Fibroblast of lung (primary cell): ENCODE measurements at regions not wholly inside any gene's neighbourhood (a gene's known extent, or its start where the extent isn't known, plus 50 kb on each side); places are given as distances from the start of the nearest gene placed in this dataset.

Source experiments
- DNase-seq, 2 donors: peaks; one replicate each; pipeline versions ENCODE4 v3.0.0 to v3.0.0-alpha.2; 2010; ENCODE audit warnings: low read depth in 2 of 2
- H2AFZ ChIP-seq: 2 replicates; pipeline ENCODE4 v1.5.1; 2012; ENCODE audit warnings: low read length, control low read depth, inconsistent platforms
- H3K27ac ChIP-seq: 2 replicates; pipeline ENCODE4 v1.5.1; 2011; ENCODE audit warnings: low read length, control low read depth; ENCODE audit not compliant: insufficient read depth
- H3K27me3 ChIP-seq: 2 replicates; pipeline ENCODE4 v1.5.1; 2011; ENCODE audit warnings: mild to moderate bottlenecking, low read length; ENCODE audit not compliant: control insufficient read depth, insufficient read depth
- H3K36me3 ChIP-seq: 2 replicates; pipeline ENCODE4 v1.5.1; 2011; ENCODE audit warnings: low read length; ENCODE audit not compliant: control insufficient read depth, insufficient read depth
- H3K4me1 ChIP-seq: 2 replicates; pipeline ENCODE4 v1.5.1; 2011; ENCODE audit warnings: low read length; ENCODE audit not compliant: control insufficient read depth, insufficient read depth; ENCODE audit errors: extremely low read depth
- H3K4me2 ChIP-seq: 2 replicates; pipeline ENCODE4 v1.5.1; 2011; ENCODE audit warnings: low read length, control low read depth; ENCODE audit not compliant: insufficient read depth; ENCODE audit errors: extremely low read depth
- H3K4me3 ChIP-seq, 4 experiments: fragments of 200-600 bp in 1 of 4; sonication (generic) in 1 of 4; replicated peaks in 1 of 4; 2 replicates each; pipeline ENCODE4 v1.5.1; 2011 to 2016; ENCODE audit warnings: low read length in 4 of 4, low read depth in 3 of 4, mild to moderate bottlenecking in 3 of 4, control low read depth in 2 of 4, inconsistent platforms in 1 of 4, mixed read lengths in 1 of 4; ENCODE audit not compliant: insufficient read depth in 1 of 4; ENCODE audit errors: control extremely low read depth in 1 of 4
- H3K79me2 ChIP-seq: 2 replicates; pipeline ENCODE4 v1.5.1; 2012; ENCODE audit warnings: mild to moderate bottlenecking, low read length, inconsistent platforms; ENCODE audit not compliant: control insufficient read depth, insufficient read depth
- H3K9ac ChIP-seq: 2 replicates; pipeline ENCODE4 v1.5.1; 2011; ENCODE audit warnings: mild to moderate bottlenecking, low read length, control low read depth; ENCODE audit not compliant: insufficient read depth
- H3K9me3 ChIP-seq: 2 replicates; pipeline ENCODE4 v1.5.1; 2012; ENCODE audit warnings: low read depth, low read length; ENCODE audit not compliant: control insufficient read depth, insufficient read depth
- H4K20me1 ChIP-seq: 2 replicates; pipeline ENCODE4 v1.5.1; 2011; ENCODE audit warnings: low read length; ENCODE audit not compliant: control insufficient read depth, insufficient read depth; ENCODE audit errors: extremely low read depth
- EZH2 ChIP-seq: IDR thresholded peaks from 2 replicates; pipeline ENCODE4 v1.5.1; 2012; ENCODE audit warnings: low read length, control low read depth, mild to moderate bottlenecking; ENCODE audit errors: missing control alignments
- TF ChIP-seq, protein P1 (sequence below), 2 donors: IDR thresholded peaks in 1 of 2; conservative IDR thresholded peaks in 1 of 2; 1 replicate in 1 of 2; 2 replicates in 1 of 2; pipeline ENCODE4 v1.5.1; 2011 to 2012; ENCODE audit warnings: low read length in 2 of 2, control low read depth in 1 of 2, inconsistent platforms in 1 of 2, low read depth in 1 of 2, mild to moderate bottlenecking in 1 of 2

DNA sequence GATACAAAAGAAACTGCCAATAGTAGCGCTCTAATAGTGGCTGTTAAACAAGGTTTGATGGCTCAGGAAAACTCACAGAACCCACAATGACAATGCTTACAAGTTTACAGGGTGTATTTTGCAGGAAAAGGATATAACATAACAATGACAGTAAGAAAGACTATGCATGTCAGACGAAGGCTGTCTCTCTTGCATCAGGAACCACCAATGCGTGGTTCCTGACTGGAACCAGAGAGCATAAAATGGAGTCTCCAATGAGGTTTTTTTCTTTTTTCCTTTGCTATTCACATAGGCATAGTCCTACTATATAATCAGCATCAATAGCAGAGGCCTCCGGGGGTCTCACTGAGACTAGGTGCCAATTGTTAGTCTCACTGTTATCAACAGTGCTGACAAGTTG, 120.4 kb upstream of the STEAP1 start:
- H3K27ac ChIP-seq, result no peak overlapping the region
- H3K4me3 ChIP-seq, result no peak overlapping the region
- no peaks in the 10 kb centered on the region for H3K27me3 ChIP-seq

DNA sequence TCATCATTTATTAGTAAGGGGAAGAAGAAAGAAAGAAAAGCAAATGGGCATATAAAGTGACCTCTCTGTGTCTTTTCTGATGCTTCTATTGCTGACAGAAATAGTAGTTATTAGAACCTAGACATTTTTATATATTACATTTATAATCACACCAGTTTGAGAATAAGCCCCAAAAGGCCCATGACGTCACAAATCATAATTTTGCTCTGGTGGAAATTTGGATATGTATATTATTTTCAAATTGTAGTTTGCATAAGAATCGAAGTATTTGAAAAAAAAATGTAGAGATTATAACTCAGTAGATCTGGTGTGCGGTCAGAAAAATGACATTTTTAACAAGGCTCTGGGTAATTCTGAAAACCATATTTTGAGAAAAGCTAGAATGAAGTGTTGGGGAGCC, 101.2 kb upstream of the STEAP1 start:
- Histone ChIP-seq H3K79me2 (no peaks in the 10 kb centered on the region), H3K4me1 (no peaks in the 10 kb centered on the region), H3K4me2 (no peak overlapping the region)

More for the DNA sequence above, 120.4 kb upstream of the STEAP1 start:
- Histone ChIP-seq H2AFZ (no peak overlapping the region), H3K9ac (no peak overlapping the region), H3K9me3 (no peaks in the 10 kb centered on the region), H3K4me2 (no peak overlapping the region), H3K36me3 (no peaks in the 10 kb centered on the region), H4K20me1 (no peaks in the 10 kb centered on the region), H3K4me1 (no peaks in the 10 kb centered on the region), H3K79me2 (no peaks in the 10 kb centered on the region)
- TF ChIP-seq, protein P1, sequence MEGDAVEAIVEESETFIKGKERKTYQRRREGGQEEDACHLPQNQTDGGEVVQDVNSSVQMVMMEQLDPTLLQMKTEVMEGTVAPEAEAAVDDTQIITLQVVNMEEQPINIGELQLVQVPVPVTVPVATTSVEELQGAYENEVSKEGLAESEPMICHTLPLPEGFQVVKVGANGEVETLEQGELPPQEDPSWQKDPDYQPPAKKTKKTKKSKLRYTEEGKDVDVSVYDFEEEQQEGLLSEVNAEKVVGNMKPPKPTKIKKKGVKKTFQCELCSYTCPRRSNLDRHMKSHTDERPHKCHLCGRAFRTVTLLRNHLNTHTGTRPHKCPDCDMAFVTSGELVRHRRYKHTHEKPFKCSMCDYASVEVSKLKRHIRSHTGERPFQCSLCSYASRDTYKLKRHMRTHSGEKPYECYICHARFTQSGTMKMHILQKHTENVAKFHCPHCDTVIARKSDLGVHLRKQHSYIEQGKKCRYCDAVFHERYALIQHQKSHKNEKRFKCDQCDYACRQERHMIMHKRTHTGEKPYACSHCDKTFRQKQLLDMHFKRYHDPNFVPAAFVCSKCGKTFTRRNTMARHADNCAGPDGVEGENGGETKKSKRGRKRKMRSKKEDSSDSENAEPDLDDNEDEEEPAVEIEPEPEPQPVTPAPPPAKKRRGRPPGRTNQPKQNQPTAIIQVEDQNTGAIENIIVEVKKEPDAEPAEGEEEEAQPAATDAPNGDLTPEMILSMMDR (conservative IDR thresholded peaks at IDR 0.05 in 1 of 2, IDR thresholded peaks at IDR 0.05 in 1 of 2; ENCODE audit: low read depth in 1 of 2, low read length in 2 of 2), result no peak
- no peak for TF ChIP-seq EZH2
- no peak for DNase-seq

DNA sequence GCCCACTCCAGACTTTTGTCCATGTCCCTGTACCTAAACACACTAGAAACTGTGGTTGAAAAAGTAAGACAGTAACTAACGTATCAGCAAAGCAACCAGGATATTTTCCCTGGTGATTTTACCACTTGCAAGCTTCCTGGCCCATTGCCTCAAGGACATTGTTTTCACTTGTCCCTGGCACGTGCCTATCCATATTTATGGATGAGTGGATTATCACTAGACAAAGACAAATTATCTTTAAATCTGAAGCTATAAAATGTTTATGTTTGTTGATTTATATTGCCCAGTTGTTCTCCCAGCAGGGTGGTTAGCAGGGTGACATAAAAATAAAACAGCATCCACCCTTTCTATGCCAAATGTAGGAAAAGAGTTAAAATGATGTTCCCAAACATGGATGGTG, 93.2 kb upstream of the STEAP1 start:
- TF ChIP-seq EZH2, result no peak
- TF ChIP-seq, protein P1 (conservative IDR thresholded peaks at IDR 0.05 in 1 of 2, IDR thresholded peaks at IDR 0.05 in 1 of 2; ENCODE audit: low read depth in 1 of 2, low read length in 2 of 2), result no peak

More for the DNA sequence above, 101.2 kb upstream of the STEAP1 start:
- no peaks in the 10 kb centered on the region for H3K9me3 ChIP-seq
- no peak for DNase-seq
- no peaks in the 10 kb centered on the region for H3K36me3 ChIP-seq
- no peaks in the 10 kb centered on the region for H4K20me1 ChIP-seq
- no peak overlapping the region for H3K4me3 ChIP-seq
- H3K9ac ChIP-seq, result no peak overlapping the region
- H3K27me3 ChIP-seq, result no peaks in the 10 kb centered on the region
- no peak for TF ChIP-seq EZH2
- TF ChIP-seq, protein P1 (conservative IDR thresholded peaks at IDR 0.05 in 1 of 2, IDR thresholded peaks at IDR 0.05 in 1 of 2; ENCODE audit: low read depth in 1 of 2, low read length in 2 of 2), result no peak
- H3K27ac ChIP-seq, result no peak overlapping the region
- H2AFZ ChIP-seq, result no peak overlapping the region

More for the DNA sequence above, 93.2 kb upstream of the STEAP1 start:
- Histone ChIP-seq H3K27me3 (no peaks in the 10 kb centered on the region), H3K4me3 (no peak overlapping the region), H3K36me3 (no peaks in the 10 kb centered on the region), H3K4me2 (no peak overlapping the region), H3K79me2 (no peaks in the 10 kb centered on the region), H3K9ac (no peak overlapping the region), H3K27ac (no peak overlapping the region), H3K9me3 (no peaks in the 10 kb centered on the region), H2AFZ (no peak overlapping the region), H3K4me1 (no peaks in the 10 kb centered on the region), H4K20me1 (no peaks in the 10 kb centered on the region)
- no peak for DNase-seq
